Activated naive CD8-positive, alpha-beta T cell treated with anti-CD3 and anti-CD28 coated beads, Interleukin-2, amount 10 ng/mL, durations not matched to agents 7 days and 5 days (primary cell): ENCODE measurements at regions not wholly inside any gene's neighbourhood (a gene's known extent, or its start where the extent isn't known, plus 50 kb on each side); places are given as distances from the start of the nearest gene placed in this dataset.

ENCODE experiments used
- ATAC-seq: fragments of 150-1000 bp; cut with Tn5 transposase; one replicate; pipeline ENCODE4 v1.10.0; 2021; ENCODE audit warnings: low read depth, moderate library complexity
- POLR2A ChIA-PET: fragments of 350-600 bp; sonication (Branson Sonifier 250); formaldehyde crosslinking; loops from one replicate; lab custom pipeline; 2021; ENCODE audit warnings: antibody characterized with exemption; lab: Charles Lee
- DNase-seq: peaks from one replicate; pipeline ENCODE4 v3.0.0; 2021
- H3K27ac Mint-ChIP-seq: one replicate; pipeline ENCODE4 v1.8.0; 2022; ENCODE audit warnings: mild to moderate bottlenecking, mixed read lengths
- H3K27me3 Mint-ChIP-seq: one replicate; pipeline ENCODE4 v1.8.0; 2022; ENCODE audit warnings: mild to moderate bottlenecking, moderate library complexity, mixed read lengths
- H3K36me3 Mint-ChIP-seq: one replicate; pipeline ENCODE4 v1.8.0; 2021; ENCODE audit warnings: mild to moderate bottlenecking, mixed read lengths
- H3K4me1 Mint-ChIP-seq: one replicate; pipeline ENCODE4 v1.8.0; 2021; ENCODE audit warnings: mixed read lengths
- H3K4me3 Mint-ChIP-seq: one replicate; pipeline ENCODE4 v1.8.0; 2022; ENCODE audit warnings: mild to moderate bottlenecking, moderate library complexity, mixed read lengths
- H3K9me3 Mint-ChIP-seq: one replicate; pipeline ENCODE4 v1.8.0; 2021; ENCODE audit warnings: mixed read lengths

DNA sequence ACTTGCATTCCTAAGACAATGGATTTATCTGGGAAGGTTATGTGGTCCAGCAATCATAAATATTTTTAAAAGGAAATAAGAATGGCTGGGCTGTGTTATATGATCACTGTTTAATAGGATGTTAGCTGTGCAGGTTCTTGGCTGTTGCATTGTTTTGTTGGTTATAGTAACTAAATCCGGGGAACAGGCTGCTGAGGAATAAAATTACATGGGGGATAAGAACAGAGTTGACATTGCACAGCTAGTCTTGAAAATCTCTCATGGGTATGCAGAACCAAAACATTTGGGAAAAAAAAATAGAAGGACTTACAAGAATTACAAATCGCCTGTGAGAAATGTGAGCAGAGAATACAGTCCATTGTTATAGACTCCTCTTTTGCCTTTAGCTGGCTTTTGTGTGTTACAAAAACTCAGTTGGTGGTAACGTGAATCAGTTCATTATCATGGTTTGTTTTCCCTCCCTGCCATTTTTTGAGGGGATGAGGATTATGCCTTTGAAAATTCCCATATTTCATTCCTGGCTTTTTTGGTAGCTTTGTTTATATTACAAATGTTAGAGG lies 375.3 kb upstream of the DAB2 start:
- Mint-ChIP-seq H3K36me3 (no peaks in the 10 kb centered on the region), H3K9me3 (no peaks in the 10 kb centered on the region), H3K4me3 (no peak overlapping the region), H3K4me1 (no peaks in the 10 kb centered on the region), H3K27me3 (peaks cover 5% of the 10 kb centered on the region), H3K27ac (no peak overlapping the region)
- ATAC-seq (no peak), DNase-seq (no peak)
- POLR2A ChIA-PET, result no interaction called here

DNA sequence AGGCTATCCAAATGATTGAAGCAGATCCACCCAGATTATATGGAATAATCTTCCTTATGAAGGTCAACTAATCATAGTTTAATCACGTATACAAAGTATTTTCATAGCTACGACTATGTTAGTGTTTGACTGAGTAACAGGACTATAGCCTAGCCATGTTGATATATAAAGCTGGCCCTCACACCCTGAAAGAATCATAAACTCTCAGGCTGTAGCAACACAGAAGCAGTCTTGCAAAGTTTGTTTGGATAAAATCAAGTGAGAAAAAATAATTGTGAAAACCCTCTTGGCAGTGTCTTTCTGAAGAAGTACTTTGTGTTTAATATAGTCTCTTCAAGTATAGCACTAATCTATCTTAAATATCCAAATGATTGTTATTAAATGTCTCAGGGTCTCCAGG lies 374.5 kb upstream of the DAB2 start:
- H3K4me3 Mint-ChIP-seq, result no peak overlapping the region

DNA sequence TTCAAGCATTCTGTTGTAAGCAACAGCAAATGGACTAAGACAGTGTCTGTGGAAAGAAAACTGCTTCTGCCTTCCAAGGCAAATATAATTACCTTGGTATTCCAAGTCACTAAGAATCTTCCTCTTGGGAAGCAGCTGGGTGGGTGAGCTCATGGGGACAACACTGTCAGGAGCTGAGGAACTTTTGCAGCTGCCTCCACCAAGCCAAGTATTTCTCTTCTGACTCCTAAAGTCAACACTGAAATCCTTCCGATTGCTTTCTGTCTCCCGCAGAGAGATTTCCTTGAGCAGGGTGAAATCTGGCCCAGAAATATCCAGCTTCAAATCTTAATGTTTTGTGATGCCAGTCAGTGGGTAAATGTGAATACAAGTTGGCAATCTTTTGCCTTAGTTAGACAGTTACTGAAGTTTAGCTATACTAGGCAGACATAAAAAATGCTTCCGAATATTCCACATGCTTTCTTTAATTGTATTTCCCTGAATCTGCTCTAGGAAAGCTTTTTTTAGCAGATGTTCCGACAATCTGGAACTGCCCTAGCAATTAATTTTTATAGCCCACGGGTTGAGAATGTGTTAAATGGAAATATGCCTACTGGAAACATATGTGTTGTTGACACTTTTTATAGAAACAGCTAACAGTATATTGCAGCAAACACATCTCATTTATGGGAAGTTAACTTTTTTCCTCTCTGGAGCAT lies 369.9 kb upstream of the DAB2 start:
- DNase-seq, result no peak
- ATAC-seq, result no peak
- POLR2A ChIA-PET, result no interaction called here
- Mint-ChIP-seq H3K27ac (no peak overlapping the region), H3K27me3 (peaks cover 3% of the 10 kb centered on the region), H3K36me3 (no peaks in the 10 kb centered on the region), H3K4me1 (no peaks in the 10 kb centered on the region), H3K4me3 (no peak overlapping the region), H3K9me3 (no peaks in the 10 kb centered on the region)

More for the DNA sequence above, 374.5 kb upstream of the DAB2 start:
- POLR2A ChIA-PET, result no interaction called here
- H3K27ac Mint-ChIP-seq, result no peak overlapping the region
- H3K36me3 Mint-ChIP-seq, result no peaks in the 10 kb centered on the region
- DNase-seq (no peak), ATAC-seq (no peak)
- no peaks in the 10 kb centered on the region for H3K4me1 Mint-ChIP-seq
- H3K9me3 Mint-ChIP-seq, result no peaks in the 10 kb centered on the region
- H3K27me3 Mint-ChIP-seq, result peaks cover 5% of the 10 kb centered on the region

GRCh38 chr5:39785410-39785809 lies 360.6 kb upstream of the DAB2 start:
- Mint-ChIP-seq H3K4me3 (no peak overlapping the region), H3K9me3 (peaks cover 4% of the 10 kb centered on the region), H3K27ac (no peak overlapping the region), H3K27me3 (no peaks in the 10 kb centered on the region), H3K36me3 (no peaks in the 10 kb centered on the region), H3K4me1 (no peaks in the 10 kb centered on the region)
- DNase-seq (no peak), ATAC-seq (no peak)
- POLR2A ChIA-PET, result no interaction called here

DNA sequence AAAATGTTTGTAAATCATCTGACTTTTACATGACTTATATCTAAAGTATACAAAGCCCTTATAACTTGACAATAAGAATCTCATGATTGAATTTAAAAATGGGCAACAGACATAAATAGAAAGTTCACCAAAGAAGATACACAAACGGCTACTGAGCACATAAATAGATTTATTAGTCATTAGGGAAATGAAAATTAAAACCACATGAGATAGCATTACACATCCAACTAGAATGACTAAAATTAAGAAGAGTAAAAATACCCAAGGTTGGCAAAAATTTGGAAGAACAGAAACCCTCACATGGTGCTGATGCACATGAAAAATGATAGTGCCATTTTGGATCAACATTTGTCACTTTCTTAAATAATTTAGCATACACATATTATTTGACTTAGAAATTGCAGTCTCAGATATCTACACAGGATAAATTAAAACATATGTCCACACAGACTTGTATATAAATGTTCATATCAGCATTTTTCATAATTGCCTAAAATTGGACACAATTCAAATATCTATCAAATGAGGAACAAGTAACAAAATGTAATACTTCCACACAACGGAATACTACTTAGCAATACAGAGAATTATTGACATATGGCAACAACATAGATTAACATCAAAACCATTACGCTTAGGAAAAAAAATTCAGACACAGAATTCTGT lies 359.1 kb upstream of the DAB2 start:
- ATAC-seq, result no peak
- DNase-seq, result no peak
- peaks cover 4% of the 10 kb centered on the region for H3K9me3 Mint-ChIP-seq
- POLR2A ChIA-PET, result no interaction called here
- H3K4me3 Mint-ChIP-seq, result no peak overlapping the region
- no peak overlapping the region for H3K27ac Mint-ChIP-seq
- H3K36me3 Mint-ChIP-seq, result no peaks in the 10 kb centered on the region
- H3K4me1 Mint-ChIP-seq, result no peaks in the 10 kb centered on the region
- H3K27me3 Mint-ChIP-seq, result peaks cover 4% of the 10 kb centered on the region

GRCh38 chr5:39780347-39780746 lies 355.6 kb upstream of the DAB2 start:
- H3K9me3 Mint-ChIP-seq, result no peaks in the 10 kb centered on the region
- peaks cover 7% of the 10 kb centered on the region for H3K27me3 Mint-ChIP-seq
- no peak overlapping the region for H3K27ac Mint-ChIP-seq
- DNase-seq (no peak), ATAC-seq (no peak)
- H3K36me3 Mint-ChIP-seq, result no peaks in the 10 kb centered on the region
- H3K4me3 Mint-ChIP-seq, result no peak overlapping the region
- no peaks in the 10 kb centered on the region for H3K4me1 Mint-ChIP-seq
- POLR2A ChIA-PET, result interaction anchor here (0.6 kb wide), 1 partner anchor 1040 kb away, joined by 4 read pairs; no protein-coding TSS in a partner anchor

- POLR2A ChIA-PET, result no interaction called here
- H3K36me3 Mint-ChIP-seq, result no peaks in the 10 kb centered on the region
- no peaks in the 10 kb centered on the region for H3K4me1 Mint-ChIP-seq
- no peaks in the 10 kb centered on the region for H3K9me3 Mint-ChIP-seq
- no peak for ATAC-seq
- no peak overlapping the region for H3K4me3 Mint-ChIP-seq
- no peak for DNase-seq
- peaks cover 7% of the 10 kb centered on the region for H3K27me3 Mint-ChIP-seq
- H3K27ac Mint-ChIP-seq, result no peak overlapping the region
Measured at GRCh38 chr5:39779831-39780230, 355.1 kb upstream of the DAB2 start.

DNA sequence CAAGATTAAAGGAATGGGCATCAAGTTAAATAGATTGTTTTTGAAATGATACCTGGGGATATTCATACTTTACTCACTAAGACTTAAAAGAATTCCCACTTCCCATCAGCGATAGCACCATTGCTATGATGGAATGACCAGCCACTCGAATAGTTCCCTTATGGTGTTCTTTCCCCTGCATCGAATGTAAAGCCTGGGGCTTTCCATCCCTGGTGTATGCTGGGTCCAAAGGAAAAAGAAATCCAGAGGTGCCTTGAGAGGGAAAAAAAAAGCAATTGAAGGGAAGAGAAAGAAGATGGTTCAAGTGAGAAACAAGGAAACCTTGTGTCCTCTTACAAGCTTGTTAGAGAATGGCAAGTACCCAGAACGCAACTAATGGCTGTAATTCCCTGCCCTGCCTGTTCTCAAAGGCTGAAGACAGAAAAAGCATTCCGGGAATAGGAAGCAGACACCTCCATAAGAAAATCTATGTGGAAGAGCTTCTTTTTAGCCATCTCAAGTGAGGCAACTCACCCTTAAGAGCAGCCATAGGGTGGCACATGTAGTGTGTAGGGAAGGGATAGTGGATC lies 351.1 kb upstream of the DAB2 start:
- Mint-ChIP-seq H3K36me3 (no peaks in the 10 kb centered on the region), H3K4me1 (no peaks in the 10 kb centered on the region), H3K27me3 (peaks cover 7% of the 10 kb centered on the region), H3K4me3 (no peak overlapping the region), H3K27ac (no peak overlapping the region), H3K9me3 (no peaks in the 10 kb centered on the region)
- DNase-seq (no peak), ATAC-seq (no peak)
- POLR2A ChIA-PET, result no interaction called here

GRCh38 chr5:39775086-39775796 lies 350.5 kb upstream of the DAB2 start:
- no peaks in the 10 kb centered on the region for H3K36me3 Mint-ChIP-seq
- ATAC-seq (no peak), DNase-seq (no peak)
- no peaks in the 10 kb centered on the region for H3K4me1 Mint-ChIP-seq
- no peak overlapping the region for H3K27ac Mint-ChIP-seq
- no peaks in the 10 kb centered on the region for H3K9me3 Mint-ChIP-seq
- no peak overlapping the region for H3K4me3 Mint-ChIP-seq
- POLR2A ChIA-PET, result no interaction called here
- H3K27me3 Mint-ChIP-seq, result peaks cover 7% of the 10 kb centered on the region

DNA sequence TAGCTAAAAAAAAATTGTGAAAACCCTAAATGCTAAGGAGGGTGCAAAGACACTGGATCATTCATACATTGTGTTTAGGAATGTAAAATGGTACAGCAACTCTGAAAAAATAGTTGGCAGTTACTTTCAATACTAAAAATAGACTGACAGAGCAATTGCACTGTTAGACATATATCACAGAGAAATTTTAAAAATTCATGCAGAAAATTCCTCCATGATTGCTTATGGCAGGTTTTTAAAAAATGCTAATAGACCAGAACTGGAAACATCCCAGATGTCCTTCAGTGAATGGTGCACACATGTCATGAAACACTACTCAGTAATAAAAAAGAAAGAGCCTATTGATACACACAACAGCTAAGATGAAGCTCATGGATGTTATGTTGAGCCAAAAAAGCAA lies 349.8 kb upstream of the DAB2 start:
- DNase-seq (no peak), ATAC-seq (no peak)
- Mint-ChIP-seq H3K27me3 (peaks cover 7% of the 10 kb centered on the region), H3K4me1 (no peaks in the 10 kb centered on the region), H3K27ac (no peak overlapping the region), H3K4me3 (no peak overlapping the region), H3K36me3 (no peaks in the 10 kb centered on the region), H3K9me3 (no peaks in the 10 kb centered on the region)
- POLR2A ChIA-PET, result no interaction called here

DNA sequence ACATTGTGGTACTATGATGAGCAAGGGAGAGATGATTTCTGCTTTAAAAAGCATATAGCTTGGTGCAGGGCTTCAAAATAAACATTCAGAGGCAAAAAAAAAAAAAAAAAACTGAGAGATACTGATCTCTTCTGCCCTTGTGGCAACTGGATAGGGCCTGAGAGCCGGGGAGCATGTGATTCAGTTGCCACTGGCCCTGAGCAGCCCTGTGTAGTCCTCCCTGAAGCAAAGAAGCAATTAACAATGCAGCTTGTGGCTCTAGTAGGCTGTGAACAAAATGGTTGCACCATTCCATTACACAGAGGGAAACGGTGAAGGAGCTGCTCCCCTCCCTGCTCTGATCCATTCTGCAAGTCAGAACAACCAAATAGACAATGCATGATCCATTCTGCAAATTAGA lies 347.5 kb upstream of the DAB2 start:
- no peak for DNase-seq
- no peak overlapping the region for H3K4me3 Mint-ChIP-seq
- H3K27me3 Mint-ChIP-seq, result peaks cover 3% of the 10 kb centered on the region
- POLR2A ChIA-PET, result no interaction called here
- H3K36me3 Mint-ChIP-seq, result no peaks in the 10 kb centered on the region
- no peaks in the 10 kb centered on the region for H3K9me3 Mint-ChIP-seq
- ATAC-seq, result no peak
- no peak overlapping the region for H3K27ac Mint-ChIP-seq
- no peaks in the 10 kb centered on the region for H3K4me1 Mint-ChIP-seq

GRCh38 chr5:39767916-39768315 lies 343.1 kb upstream of the DAB2 start:
- no peaks in the 10 kb centered on the region for H3K9me3 Mint-ChIP-seq

DNA sequence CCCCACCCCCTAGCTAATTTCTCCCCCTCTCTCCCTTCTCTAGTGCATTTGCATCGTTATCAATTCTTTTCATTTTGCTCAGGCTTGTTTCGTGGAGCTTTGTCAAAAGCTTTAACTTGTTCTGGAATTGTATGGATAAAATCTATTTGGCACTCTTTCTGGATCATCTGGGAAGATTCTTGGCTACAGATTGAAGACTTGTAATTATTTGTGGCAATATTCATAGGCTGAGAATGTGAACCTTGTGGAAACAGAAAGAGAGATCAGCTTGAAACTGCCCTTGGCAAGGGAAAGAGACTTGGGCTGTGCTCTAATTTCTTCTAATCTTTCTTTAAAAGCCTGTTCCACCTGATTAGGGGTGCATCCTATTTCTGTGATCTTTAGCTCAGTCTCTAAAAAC lies 340.6 kb upstream of the DAB2 start:
- ATAC-seq (no peak), DNase-seq (no peak)
- POLR2A ChIA-PET, result no interaction called here
- Mint-ChIP-seq H3K4me3 (no peak overlapping the region), H3K27me3 (peaks cover 5% of the 10 kb centered on the region), H3K4me1 (no peaks in the 10 kb centered on the region), H3K27ac (no peak overlapping the region), H3K36me3 (no peaks in the 10 kb centered on the region), H3K9me3 (no peaks in the 10 kb centered on the region)

More at GRCh38 chr5:39767916-39768315, 343.1 kb upstream of the DAB2 start:
- H3K27ac Mint-ChIP-seq, result no peak overlapping the region
- POLR2A ChIA-PET, result no interaction called here
- no peaks in the 10 kb centered on the region for H3K4me1 Mint-ChIP-seq
- peaks cover 4% of the 10 kb centered on the region for H3K27me3 Mint-ChIP-seq
- no peaks in the 10 kb centered on the region for H3K36me3 Mint-ChIP-seq
- no peak for DNase-seq
- ATAC-seq, result no peak
- H3K4me3 Mint-ChIP-seq, result no peak overlapping the region
